MM.1S (cell line): ENCODE measurements at regions not wholly inside any gene's neighbourhood (a gene's known extent, or its start where the extent isn't known, plus 50 kb on each side); places are given as distances from the start of the nearest gene placed in this dataset.

Source experiments
- DNase-seq: peaks from one replicate; pipeline ENCODE4 v3.0.0-alpha.2; 2015
- H2AFZ ChIP-seq: fragments of 300-600 bp; sonication (generic); 2 replicates; pipeline ENCODE4 v1.6.0; 2016; ENCODE audit warnings: antibody characterized with exemption, low read length
- H3F3A ChIP-seq: fragments of 300-600 bp; sonication (generic); 2 replicates; pipeline ENCODE4 v1.6.1; 2016; ENCODE audit warnings: mild to moderate bottlenecking, antibody characterized with exemption, low read length, moderate library complexity, mixed read lengths; ENCODE audit not compliant: insufficient read depth
- H3K27ac ChIP-seq: fragments of 300-600 bp; sonication (generic); 2 replicates; pipeline ENCODE4 v1.5.1; 2016; ENCODE audit warnings: mild to moderate bottlenecking, low read length
- H3K27me3 ChIP-seq: fragments of 300-600 bp; sonication (generic); replicated peaks from 2 replicates; pipeline ENCODE4 v1.6.0; 2016; ENCODE audit warnings: low read length; ENCODE audit not compliant: insufficient read depth
- H3K36me3 ChIP-seq: fragments of 300-600 bp; sonication (generic); replicated peaks from 2 replicates; pipeline ENCODE4 v1.6.1; 2016; ENCODE audit warnings: mild to moderate bottlenecking, low read length, mixed read lengths; ENCODE audit not compliant: insufficient read depth
- H3K4me1 ChIP-seq: fragments of 300-600 bp; sonication (generic); 2 replicates; pipeline ENCODE4 v1.6.1; 2016; ENCODE audit warnings: low read length, mixed read lengths
- H3K4me2 ChIP-seq: fragments of 300-600 bp; sonication (generic); 2 replicates; pipeline ENCODE4 v1.6.0; 2016; ENCODE audit warnings: low read depth, low read length
- H3K4me3 ChIP-seq: fragments of 300-600 bp; sonication (generic); 2 replicates; pipeline ENCODE4 v1.5.1; 2016; ENCODE audit warnings: low read length, mixed read lengths
- H3K79me2 ChIP-seq: fragments of 300-600 bp; sonication (generic); 2 replicates; pipeline ENCODE4 v1.6.1; 2016; ENCODE audit warnings: mixed run types, low read length, mixed read lengths
- H3K9ac ChIP-seq: fragments of 300-600 bp; sonication (generic); 2 replicates; pipeline ENCODE4 v1.6.1; 2016; ENCODE audit warnings: low read length, mixed read lengths
- H3K9me2 ChIP-seq: fragments of 300-600 bp; sonication (generic); replicated peaks from 2 replicates; pipeline ENCODE4 v1.6.1; 2016; ENCODE audit warnings: mild to moderate bottlenecking, low read length, mixed read lengths; ENCODE audit not compliant: insufficient read depth
- H3K9me3 ChIP-seq: fragments of 300-600 bp; sonication (generic); replicated peaks from 2 replicates; pipeline ENCODE4 v1.6.1; 2016; ENCODE audit warnings: mild to moderate bottlenecking, low read length, mixed read lengths; ENCODE audit not compliant: insufficient read depth
- H4K20me1 ChIP-seq: fragments of 300-600 bp; sonication (generic); 2 replicates; pipeline ENCODE4 v1.6.1; 2016; ENCODE audit warnings: mild to moderate bottlenecking, low read length, moderate library complexity, mixed read lengths; ENCODE audit not compliant: insufficient read depth
- EZH2 ChIP-seq: fragments of 300-600 bp; sonication (generic); optimal IDR thresholded peaks from 2 replicates; pipeline ENCODE3; 2017; ENCODE audit warnings: low read depth, mild to moderate bottlenecking, antibody characterized with exemption, low read length, mixed read lengths
- EZH2phosphoT487 ChIP-seq: fragments of 300-600 bp; sonication (generic); IDR thresholded peaks from 2 replicates; pipeline ENCODE4 v1.6.1; 2018; ENCODE audit warnings: antibody characterized with exemption, low read length
- TF ChIP-seq, protein P1 (sequence below): fragments of 300-600 bp; sonication (generic); IDR thresholded peaks from 2 replicates; pipeline ENCODE4 v1.5.1; 2016; ENCODE audit warnings: antibody characterized with exemption, low read length, mixed read lengths

DNA sequence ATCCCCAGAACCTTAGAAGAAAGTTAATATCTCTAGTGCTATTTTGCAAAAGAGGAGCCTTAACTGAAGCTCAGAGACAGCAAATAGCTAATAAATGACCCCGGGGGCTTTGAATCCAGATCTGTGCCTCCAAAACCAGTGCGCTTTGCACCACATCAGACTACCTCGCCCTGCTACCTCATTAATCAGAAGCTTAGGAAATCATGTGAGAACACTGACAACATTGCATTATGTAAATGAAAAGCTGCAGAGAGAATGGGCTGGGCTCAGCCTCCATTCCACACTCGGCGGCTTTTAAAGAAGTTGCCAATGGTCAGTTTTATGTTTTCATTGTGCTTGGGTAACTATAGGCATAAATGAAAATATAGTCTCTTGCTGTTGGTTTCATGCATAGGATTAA, 54.0 kb upstream of the STMND1 start:
- Histone ChIP-seq H2AFZ (no peak overlapping the region), H3K79me2 (no peaks in the 10 kb centered on the region), H4K20me1 (no peaks in the 10 kb centered on the region), H3K4me2 (no peak overlapping the region), H3K9me3 (no peaks in the 10 kb centered on the region), H3K36me3 (no peaks in the 10 kb centered on the region), H3K9me2 (no peaks in the 10 kb centered on the region), H3K4me3 (no peak overlapping the region), H3K27ac (no peak overlapping the region), H3K4me1 (no peaks in the 10 kb centered on the region), H3F3A (no peaks in the 10 kb centered on the region), H3K27me3 (no peaks in the 10 kb centered on the region), H3K9ac (no peak overlapping the region)
- TF ChIP-seq, protein P1, sequence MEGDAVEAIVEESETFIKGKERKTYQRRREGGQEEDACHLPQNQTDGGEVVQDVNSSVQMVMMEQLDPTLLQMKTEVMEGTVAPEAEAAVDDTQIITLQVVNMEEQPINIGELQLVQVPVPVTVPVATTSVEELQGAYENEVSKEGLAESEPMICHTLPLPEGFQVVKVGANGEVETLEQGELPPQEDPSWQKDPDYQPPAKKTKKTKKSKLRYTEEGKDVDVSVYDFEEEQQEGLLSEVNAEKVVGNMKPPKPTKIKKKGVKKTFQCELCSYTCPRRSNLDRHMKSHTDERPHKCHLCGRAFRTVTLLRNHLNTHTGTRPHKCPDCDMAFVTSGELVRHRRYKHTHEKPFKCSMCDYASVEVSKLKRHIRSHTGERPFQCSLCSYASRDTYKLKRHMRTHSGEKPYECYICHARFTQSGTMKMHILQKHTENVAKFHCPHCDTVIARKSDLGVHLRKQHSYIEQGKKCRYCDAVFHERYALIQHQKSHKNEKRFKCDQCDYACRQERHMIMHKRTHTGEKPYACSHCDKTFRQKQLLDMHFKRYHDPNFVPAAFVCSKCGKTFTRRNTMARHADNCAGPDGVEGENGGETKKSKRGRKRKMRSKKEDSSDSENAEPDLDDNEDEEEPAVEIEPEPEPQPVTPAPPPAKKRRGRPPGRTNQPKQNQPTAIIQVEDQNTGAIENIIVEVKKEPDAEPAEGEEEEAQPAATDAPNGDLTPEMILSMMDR = no peak
- TF ChIP-seq EZH2 = no peak
- no peak for TF ChIP-seq EZH2phosphoT487
- no peak for DNase-seq

DNA sequence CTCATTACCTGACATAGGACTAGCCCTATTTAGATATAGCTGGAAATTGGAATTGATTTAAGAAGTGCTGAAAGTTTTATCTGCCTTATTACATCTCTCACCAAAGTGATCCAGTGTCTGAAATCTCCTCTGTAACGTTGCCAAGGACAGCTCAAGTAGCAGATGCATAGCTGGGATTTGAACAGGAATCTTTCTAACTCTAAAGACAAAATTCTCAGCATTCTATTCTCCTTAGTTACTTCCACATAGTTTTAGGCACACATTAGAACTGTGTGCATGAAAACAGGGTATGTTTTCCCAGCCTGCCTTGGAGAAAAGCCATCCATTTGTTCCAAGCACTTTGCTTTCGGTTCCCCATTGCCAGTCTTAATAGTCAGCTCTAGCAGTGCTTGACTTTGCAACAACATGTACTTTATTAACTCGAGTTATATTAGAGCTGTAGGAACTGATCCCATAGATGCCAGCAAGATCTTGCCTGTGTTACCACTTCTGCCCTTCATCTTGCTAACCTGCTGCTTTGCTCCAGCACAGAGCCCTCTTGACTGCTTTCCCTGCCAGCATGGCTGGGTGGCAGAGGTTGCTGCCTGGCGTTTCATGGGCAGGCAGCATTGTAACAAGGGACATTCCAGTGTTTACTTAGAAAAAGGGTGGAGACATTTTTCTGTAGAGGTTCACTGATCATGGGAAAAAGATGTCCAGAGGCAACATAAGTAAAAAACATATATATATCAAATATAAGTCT, 56.1 kb upstream of the STMND1 start:
- TF ChIP-seq, protein P1 = no peak
- TF ChIP-seq EZH2phosphoT487 (no peak), EZH2 (no peak)
- Histone ChIP-seq H3K9me3 (no peaks in the 10 kb centered on the region), H4K20me1 (no peaks in the 10 kb centered on the region), H2AFZ (no peak overlapping the region), H3K79me2 (no peaks in the 10 kb centered on the region), H3K9me2 (no peaks in the 10 kb centered on the region), H3K9ac (no peak overlapping the region), H3K27ac (no peak overlapping the region), H3K27me3 (no peaks in the 10 kb centered on the region), H3K4me2 (no peak overlapping the region), H3K4me1 (no peaks in the 10 kb centered on the region), H3F3A (no peaks in the 10 kb centered on the region), H3K36me3 (no peaks in the 10 kb centered on the region), H3K4me3 (no peak overlapping the region)
- DNase-seq = no peak

DNA sequence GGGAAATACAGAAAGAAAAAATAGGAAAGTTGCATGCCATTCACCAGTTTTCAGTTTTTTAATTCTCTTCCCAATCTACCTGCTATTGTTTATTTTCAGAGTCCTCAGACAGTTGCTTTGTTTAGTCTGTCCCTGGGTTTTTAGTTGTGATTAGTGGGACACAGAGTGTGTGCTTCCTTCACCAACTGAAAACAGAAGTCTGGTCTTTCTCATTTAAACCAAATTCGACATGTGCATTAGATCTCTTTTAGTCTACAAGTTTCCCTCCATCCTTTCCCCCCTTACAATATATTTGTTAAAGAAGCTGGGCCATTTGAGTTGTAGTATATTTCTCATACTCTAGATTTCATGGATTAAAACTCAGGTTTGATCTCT, 58.7 kb upstream of the STMND1 start:
- Histone ChIP-seq H3K9me3 (no peaks in the 10 kb centered on the region), H3K36me3 (no peaks in the 10 kb centered on the region), H3F3A (no peaks in the 10 kb centered on the region), H3K4me3 (no peak overlapping the region), H3K27ac (no peak overlapping the region), H3K9ac (no peak overlapping the region), H3K9me2 (no peaks in the 10 kb centered on the region), H3K27me3 (no peaks in the 10 kb centered on the region), H3K79me2 (no peaks in the 10 kb centered on the region), H4K20me1 (no peaks in the 10 kb centered on the region), H3K4me2 (no peak overlapping the region), H2AFZ (no peak overlapping the region), H3K4me1 (no peaks in the 10 kb centered on the region)
- no peak for DNase-seq
- no peak for TF ChIP-seq EZH2phosphoT487
- TF ChIP-seq, protein P1 = no peak
- TF ChIP-seq EZH2 = no peak
